ENCODE measurements at regions not wholly inside any gene's neighbourhood (a gene's known extent, or its start where the extent isn't known, plus 50 kb on each side); places are given as distances from the start of the nearest gene placed in this dataset.
"Not testable (repeated sequence)": the region's sequence is repeated elsewhere in the genome, so short reads cannot be mapped to it uniquely, and the experiment has no call there.

DNA sequence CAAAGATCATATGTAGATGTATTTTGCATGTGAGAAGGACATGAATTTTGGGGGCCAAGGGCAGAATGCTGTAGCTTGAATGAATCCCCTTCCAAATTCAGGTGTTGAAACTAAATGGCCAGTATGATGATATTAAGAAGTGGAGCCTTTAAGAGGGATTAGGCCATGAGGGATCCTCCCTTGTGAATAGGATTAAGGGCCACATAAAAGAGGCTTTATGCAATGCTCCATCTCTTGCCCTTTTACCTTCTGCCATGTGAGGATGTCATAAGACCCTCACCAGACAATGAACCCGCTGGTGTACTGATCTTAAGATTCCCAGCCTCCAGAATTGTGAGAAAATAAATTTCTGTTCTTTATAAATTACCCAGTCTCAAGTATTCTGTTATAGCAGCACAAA lies 206.1 kb downstream of the YTHDC2 start:
- no peak for DNase-seq

DNA sequence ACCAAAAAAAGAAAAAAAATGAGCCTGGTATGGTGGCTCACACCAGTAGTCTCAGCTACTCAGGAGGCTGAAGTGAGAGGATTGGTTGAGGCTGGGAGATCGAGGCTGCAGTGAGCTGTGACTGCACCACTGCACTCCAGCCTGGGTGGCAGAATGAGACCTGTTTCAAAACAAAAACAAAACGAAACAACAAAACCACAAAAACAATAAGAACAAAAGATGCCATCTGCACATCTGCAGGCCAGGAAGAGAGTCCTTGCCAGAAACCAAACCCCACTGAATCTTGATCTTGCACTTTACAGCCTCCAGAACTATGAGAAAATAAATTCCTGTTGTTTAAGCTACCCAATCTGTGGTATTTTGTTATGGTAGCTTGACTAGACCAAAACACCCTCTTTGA lies 207.7 kb downstream of the YTHDC2 start:
- DNase-seq: no peak

DNA sequence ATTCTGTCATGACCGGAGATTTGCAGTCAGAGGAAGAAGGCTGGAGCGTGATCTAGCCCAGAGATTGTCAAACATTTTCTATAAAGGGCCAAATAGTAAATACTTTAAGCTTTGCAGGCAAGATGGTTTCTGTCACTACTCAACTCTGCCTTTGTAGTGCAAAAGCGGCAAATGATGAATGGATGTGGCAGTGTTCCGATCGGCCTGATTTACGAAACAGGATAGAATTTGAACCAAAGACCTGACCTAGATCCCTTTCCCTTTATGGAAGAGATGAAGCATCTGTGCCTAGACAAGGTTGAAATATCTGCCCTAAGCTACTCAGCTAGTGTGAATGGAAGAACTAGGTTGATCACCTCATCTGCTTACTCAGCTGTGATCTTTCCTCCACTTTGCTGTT lies 209.5 kb downstream of the YTHDC2 start:
- no peak for DNase-seq

DNA sequence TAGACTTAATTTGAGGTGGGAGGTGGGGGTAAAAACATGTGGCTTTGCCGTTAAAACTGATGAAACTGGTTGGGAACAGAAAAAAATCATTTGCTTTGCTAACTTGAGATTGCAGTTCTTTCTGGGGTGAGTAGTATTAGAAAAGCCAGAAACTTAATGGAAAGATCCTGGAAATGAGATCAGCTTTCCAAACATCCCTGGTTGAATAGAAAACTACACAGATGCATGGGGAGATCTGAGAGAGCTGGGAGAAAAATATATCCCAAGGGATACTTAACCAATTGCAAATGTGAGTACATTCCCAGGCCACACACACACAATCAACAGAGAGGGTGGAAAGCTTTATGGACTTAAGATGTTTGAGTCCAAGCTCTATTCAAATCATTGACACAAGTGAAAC lies 222.3 kb downstream of the YTHDC2 start:
- no peak for DNase-seq

DNA sequence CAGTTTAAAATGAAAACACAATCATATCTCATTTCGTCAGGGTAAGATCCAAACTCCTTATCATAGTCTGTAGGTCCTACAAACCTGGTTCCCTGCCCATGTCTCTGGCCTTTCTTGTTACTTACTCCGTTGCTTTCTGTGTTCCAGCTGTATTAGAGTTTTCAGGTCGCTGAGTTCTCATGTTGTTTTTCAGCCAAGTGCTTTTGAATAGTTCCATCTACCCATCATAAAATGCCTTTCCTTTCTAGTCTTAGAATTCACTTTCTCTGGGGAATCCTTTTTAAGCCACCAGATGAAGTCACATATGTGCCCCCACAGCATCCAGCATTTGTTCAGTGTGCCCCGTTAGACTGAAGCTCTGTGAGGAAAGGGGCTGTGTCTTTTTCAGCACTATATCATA lies 228.7 kb downstream of the YTHDC2 start:
- no peak for DNase-seq

DNA sequence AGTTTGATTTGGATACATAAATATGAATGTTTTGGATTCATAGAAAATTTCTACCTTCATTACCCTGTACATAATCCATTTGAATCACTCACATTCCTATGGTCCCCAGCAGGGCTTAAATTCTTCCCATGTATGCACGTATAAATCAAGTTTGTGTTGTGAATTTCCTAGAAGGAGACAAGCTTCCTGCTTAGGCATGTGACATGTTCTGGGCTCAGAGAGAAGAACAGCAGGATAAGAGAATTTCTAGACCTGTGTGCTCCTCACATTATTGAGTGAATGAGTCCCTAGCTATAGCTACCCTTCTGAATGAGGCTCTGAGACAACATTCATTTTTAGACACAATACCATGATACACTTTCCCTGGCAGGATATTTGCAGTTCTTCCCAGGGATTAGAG lies 229.1 kb downstream of the YTHDC2 start:
- DNase-seq: no peak

DNA sequence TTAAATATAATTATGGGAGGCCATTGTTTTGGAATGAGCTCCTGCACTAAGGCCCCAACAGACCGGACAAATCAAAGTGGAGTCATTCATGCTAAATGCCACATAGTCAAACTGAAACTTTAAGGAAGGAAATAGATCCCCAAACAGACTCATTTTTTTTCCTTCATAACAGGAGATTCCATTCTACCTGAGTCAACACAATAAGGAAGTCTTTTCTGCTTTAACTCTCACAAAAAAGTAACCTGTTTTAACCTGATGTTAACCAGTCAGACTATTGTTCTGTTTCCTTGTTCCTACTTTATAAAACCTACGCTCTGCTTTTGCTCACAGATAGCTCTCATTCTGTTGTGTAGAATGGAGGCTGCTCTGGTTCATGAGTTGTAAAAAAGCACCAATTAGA lies 234.9 kb downstream of the YTHDC2 start:
- no peak for DNase-seq

DNA sequence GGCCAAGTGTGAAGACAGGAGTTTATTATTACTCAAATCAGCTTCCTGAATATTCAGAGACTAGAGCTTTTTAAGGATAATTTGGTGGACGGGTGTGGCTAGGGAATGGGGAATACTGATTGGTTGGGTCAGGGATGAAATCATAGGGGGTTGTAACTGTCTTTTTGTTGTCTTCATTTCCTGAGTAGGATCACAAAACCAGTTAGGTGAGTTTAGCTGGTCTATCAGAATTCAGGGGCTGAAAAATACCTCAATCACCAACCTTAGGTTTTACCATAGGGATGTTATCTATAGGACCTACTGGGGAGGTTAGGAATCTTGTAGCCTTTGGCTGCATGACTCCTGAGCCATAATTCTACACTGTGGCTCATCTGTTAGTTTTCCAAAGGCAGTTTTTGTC lies 235.8 kb downstream of the YTHDC2 start:
- DNase-seq: no peak

DNA sequence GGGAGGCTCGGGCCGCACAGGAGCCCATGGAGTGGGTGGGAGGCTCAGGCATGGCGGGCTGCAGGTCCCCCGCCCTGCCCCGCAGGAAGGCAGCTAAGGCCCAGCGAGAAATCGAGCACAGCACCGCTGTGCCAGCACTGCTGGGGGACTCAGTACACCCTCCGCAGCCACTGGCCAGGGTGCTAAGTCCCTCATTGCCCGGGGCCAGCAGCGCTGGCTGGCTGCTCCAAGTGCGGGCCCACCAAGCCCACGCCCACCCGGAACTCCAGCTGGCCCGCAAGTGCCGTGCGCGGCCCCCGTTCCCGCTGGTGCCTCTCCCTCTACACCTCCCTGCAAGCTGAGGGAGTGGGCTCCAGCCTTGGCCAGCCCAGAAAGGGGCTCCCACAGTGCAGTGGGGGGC lies 239.7 kb downstream of the YTHDC2 start:
- not testable (repeated sequence) for DNase-seq

DNA sequence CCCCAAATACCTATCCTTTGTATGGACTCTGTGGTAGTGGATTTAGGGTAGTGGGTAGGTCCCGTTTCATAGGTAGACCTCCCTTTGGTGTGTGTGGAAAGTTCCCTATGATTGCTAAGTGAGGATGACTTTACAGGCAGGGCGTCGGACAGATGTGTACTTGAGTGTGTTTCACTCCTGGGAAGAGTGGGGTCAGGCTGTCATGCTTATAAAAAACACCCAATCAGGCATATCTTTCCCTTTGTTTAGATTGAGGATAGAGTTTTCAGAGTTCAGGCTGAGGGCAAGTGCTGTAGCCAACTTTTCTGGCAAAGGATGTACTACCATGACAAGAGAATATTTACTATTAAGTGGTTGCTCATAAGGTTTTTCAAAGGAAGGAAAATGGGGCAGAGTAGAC lies 242.0 kb downstream of the YTHDC2 start:
- DNase-seq: no peak

DNA sequence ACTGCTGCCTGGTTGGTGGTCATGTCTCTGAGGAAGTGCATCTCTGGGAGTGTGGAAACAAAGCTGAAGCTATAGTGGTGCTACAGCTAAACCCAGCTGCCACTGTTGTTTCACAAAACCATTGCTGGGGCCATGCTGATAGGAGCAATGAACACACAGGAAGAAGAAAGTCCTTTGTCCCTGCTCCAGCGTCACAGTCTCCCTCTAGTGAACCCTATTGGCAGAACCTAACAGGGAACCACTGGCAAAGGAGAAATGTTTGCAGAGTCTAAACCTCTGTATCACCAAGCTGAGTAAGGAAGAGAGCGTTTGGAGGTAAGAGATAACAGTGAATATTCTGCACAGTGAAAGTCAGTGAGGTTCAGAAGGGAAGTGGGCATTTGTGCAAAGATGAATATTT lies 244.0 kb downstream of the YTHDC2 start:
- no peak for DNase-seq

DNA sequence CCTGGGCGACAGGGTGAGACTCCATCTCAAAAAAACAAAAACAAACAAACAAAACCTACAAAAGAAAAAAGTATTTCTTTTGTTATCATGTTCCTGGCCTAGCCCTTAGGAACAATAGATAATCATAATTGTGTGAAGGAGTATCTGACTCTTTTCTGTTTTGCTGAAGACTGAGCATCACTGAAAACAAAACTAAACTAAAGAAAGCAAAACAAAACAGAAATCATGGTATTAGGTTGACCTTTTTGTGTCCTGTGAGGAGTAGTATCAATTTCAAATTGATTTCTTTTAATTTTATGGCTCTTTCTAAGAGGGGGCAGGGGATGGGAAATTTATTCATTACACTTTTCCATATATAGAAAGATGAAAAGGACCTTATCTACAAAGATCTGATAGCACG lies 246.0 kb downstream of the YTHDC2 start:
- no peak for DNase-seq

DNA sequence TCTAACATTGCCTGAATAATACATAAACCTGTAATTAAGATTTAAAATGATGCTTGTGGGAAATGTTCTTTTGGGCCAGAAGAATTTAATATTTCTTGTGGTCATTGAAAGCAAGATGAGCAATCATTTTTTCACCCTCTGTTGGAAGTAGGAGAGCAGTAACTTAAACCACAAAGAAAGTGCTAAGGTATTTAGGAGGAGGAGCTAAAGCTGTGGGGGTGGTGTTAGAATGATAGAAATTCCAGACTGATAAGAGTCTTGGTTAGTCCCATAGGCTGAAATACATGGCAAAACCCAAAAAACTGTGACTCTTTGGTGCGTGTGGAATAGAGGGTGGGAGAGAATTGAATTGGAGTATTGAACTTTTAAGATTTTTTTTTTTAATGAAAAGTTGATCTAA lies 247.0 kb downstream of the YTHDC2 start:
- DNase-seq: no peak

DNA sequence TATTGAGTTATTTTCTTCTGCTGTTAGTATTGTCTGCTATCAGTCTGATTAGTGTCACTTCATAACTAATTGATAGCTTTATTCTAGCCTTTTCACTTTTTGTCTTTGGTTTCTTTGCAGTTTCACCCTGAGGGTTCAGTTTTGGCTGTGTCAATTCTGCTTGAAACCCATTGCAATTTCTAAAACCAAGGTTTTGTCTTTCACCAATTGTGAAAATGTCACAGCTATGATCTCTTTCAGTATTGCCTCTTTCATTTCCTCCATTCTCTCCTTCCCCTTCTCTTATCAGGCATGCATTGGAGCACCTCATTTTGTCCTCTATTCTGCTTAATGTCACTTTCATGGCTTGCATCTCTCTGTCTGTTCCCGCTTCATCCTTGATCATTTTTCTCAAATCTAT lies 248.1 kb downstream of the YTHDC2 start:
- DNase-seq: no peak

DNA sequence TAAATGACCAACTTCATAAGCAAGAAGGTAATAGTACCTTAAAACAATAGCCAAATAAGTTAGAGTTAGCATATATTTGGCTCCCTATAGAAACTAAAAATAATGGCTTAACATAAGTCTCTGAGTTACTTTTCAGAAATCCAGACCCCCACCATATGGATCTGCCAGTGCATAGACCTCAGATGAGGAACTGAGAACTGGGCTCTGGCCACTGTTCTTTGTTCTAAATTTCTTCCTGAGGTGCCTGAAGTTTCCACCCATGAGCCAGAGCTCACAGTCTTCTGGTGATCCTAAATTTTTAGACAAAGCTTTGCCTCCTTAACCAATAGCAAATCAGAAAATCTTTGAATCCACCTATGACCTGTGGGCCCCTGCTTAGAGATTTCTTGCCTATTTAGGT lies 250.9 kb downstream of the YTHDC2 start:
- no peak for DNase-seq

DNA sequence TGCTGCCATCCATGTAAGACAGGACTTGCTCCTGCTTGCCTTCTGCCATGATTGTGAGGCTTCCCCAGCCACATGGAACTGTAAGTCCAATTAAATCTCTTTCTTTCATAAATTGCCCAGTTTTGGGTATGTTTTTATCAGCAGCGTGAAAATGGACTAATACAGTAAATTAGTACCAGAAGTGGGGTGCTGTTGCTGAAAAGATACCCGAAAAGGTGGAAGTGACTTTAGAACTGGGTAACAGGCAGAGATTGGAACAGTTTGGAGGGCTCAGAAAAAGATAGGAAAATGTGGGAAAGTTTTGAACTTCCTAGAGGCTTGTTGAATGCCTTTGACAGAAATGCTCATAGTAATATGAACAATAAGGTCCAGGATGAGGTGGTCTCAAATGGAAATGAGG lies 253.3 kb downstream of the YTHDC2 start:
- DNase-seq: not testable (repeated sequence)

DNA sequence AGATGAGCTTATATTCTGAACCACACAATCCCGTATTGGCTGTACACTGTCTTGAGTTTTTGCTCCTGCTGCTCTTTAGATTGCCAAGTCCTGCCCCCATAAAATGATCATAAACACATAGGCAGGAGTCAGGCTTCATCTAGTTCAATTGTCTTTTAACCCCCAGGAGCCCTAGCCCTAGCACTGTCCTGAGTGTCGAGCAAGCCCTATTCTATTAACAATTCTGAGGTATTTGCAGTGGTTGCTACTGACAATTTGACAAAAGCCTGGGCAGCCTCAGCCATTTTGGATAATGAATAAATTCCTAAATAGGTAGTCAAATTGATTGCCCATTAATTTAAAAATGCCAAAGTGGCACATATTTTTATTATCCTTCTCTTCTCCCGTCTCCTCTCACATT lies 257.2 kb downstream of the YTHDC2 start:
- DNase-seq: no peak

DNA sequence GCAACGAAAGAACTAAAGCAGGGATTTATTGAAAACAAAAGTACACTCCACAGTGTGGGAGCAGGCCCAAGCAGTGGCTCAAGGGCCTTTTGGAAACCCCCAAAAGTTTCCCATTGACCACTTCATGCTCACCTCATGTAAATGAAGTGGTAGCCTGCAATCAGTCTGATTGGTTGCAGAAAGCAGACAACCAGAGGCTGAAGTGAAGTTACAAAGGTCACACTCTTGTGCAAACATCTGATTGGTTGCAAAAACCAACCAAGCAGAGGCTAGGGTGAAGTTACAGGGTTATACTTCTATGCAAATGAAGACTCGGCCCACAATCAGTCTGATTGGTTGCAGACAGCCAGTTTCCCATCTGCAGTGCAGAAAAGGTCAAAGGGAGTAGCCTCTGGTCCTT lies 258.0 kb downstream of the YTHDC2 start:
- DNase-seq: no peak

DNA sequence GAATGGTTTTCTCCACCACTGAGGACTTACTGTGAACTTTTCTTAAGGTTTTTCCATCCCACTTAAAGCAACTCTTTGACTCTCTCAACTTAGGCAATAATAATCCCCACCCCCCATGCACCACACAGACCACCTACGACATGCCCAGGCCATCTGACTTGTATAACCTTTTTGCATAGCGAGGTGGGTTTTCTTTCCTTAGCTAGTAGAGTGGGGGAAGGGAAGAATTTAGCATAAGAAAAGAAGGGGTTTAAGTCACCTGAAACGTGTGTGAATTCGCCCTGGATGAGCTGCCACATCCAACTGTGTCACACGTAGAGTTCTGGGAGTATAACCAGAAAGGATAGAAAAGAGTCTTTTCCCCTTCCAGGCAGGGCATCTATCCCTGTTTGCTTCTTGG lies 262.7 kb downstream of the YTHDC2 start:
- DNase-seq: no peak

DNA sequence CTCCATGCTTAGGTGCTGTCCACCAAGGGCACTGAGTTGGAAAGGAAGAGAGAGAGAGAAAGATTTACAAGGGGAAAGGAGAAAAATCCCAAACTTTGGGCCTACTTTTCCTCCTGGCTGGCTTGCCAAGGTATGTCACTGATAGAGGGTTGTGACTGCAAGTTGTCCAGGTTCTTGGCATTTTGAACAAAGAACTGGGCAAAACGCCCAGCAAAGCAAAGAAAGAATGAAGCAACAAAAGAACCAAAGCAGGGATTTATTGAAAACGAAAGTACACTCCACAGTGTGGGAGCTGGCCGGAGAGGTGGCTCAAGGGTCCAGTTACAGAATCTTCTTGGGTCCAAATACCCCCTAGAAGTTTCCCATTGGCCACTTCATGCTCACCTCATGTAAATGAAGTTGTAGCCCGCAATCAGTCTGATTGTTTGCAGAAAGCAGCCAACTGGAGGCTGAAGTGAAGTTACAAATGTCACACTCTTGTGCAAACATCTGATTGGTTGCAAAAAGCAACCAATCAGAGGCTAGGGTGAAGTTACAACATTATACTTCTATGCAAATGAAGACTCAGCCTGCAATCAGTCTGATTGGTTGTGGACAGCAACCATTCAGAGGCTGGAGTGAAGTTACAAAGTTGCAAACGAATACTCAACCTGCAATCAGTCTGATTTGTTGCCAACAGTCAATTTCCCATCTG lies 263.5 kb downstream of the YTHDC2 start:
- DNase-seq: peak in 8 of 56 donors; percentile 2 to 19 (median 7)

DNA sequence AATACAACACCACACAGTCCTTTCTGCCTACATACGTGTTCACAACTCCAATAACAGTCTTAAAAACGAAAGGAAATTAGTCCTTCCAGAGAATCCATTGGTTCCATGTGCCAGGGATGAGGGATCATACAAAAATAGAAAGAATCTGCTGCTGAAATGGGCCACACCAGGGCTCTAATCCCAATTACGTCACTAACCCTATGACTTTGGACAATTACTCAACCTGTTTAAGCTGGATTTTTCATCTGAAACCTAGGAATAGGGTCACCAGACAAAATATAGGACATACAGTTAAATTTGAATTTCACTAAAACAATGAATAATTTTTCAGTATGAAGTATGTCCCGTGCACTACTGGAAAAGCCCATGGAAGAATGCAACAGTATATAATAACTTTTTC lies 264.7 kb downstream of the YTHDC2 start:
- no peak for DNase-seq

DNA sequence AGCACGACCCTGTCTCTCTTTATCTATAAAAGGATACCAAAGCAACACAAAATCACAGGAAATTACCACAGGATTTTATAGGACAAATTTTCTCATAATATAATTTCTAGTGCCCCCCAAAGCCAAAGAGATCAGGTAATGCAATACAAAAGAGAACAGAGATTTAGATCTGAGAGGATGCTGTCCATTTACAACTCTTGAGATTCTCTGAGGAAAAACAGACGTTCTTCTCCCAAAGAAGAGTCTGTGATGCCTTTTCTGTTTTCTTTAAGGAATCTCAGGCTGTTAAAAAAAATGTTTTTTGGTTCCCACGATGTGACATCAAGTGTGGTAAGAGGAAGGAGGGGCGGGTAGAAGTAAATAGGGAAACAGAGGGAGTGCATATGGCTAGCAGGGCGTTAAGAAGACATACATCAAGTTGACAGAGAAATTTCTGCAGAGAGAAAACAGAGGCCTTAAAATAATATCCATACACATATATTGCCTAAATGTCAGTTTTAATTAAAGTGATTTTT lies 274.7 kb downstream of the YTHDC2 start:
- no peak for DNase-seq

DNA sequence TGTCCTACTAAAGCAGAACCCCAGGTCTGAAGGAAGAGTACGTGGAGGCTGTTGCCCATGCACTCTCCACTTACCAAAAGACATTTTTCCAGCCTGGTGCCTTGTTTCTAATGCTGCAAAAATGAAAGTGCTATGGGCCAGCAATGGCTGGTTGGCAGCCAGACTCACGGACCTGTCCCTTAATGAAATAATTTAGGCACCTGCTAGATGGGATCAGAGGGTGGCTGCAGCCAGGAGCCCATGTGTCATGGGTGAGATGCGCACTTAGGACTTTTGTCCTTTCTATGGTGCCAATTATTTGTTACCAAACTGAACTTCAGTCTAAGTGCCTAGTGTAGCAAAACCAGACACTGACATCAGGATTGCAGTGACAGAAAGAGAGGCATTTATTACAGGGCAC lies 276.3 kb downstream of the YTHDC2 start:
- no peak for DNase-seq

DNA sequence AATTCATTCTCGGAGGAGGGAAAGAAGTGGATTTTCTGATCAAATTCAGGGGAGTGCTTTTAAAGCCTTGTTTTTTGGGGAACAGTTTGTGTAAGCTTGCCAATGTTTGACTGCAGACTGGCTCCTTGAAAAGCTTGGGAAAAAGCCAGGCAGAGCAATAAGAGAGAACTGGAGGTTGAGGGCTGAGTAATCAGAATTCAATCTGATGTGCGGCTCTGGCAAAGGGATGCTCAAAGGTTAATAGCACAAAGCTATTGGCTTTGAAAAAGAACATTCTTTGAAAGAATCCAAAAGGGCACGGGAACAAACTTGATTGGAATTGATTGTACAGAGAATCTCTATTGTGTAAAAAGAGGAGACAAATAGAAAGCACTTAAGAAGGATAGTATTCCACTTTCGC lies 279.3 kb downstream of the YTHDC2 start:
- no peak for DNase-seq
